Upper lobe of left lung (tissue), 4 donors: ENCODE measurements at regions not wholly inside any gene's neighbourhood (a gene's known extent, or its start where the extent isn't known, plus 50 kb on each side); places are given as distances from the start of the nearest gene placed in this dataset.

Experiments used
- POLR2A ChIP-seq, 4 donors: fragments of 450-650 bp; IDR thresholded peaks; one replicate each; pipeline ENCODE4 v1.5.1; 2016 to 2017; ENCODE audit warnings: antibody characterized with exemption in 4 of 4, mild to moderate bottlenecking in 2 of 4
- POLR2AphosphoS5 ChIP-seq, 2 donors: sonication (generic); formaldehyde crosslinking; IDR thresholded peaks; one replicate each; pipeline ENCODE4 v1.5.1; 2017; ENCODE audit warnings: antibody characterized with exemption in 2 of 2
- TF ChIP-seq, protein P1 (sequence below), 6 experiments: fragments of 450-650 bp in 4 of 6; fragments of 200-600 bp in 2 of 6; sonication (generic) in 2 of 6; IDR thresholded peaks; one replicate each; pipeline ENCODE4 v1.5.1; 2016 to 2019; ENCODE audit warnings: antibody characterized with exemption in 6 of 6

DNA sequence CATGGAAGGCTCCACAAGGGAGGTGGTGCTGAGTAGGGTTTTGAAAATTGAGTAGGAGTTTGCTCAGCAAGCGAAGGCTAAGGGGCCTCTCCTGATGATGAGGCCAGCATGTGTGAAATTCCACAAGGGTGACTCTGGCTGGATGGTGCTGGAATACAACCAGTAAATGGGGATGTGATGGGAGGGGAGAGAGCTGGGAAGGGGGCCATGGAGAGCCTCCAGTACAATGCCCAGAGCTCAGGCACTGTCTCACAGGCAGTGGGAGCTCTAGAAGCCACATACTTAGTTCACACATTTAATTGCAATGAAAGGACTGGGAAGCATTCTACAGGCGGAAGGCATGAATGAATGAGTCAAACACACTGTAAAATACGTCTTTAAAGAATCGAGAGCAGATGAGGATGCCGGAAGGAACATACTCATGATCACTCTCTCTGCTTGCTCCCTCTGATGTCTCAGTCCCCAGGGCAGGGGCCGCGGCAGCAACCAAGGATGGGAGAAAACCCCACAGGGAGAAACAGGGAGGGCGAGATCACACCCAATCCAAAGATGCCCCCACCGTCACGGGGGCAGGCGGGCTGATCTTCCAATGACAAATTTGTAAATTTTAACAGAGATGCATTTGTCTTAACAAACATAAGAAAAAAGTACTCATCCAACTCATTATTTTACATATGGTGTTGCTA is 261.0 kb downstream of the NSG2 start:
- TF ChIP-seq, protein P1, sequence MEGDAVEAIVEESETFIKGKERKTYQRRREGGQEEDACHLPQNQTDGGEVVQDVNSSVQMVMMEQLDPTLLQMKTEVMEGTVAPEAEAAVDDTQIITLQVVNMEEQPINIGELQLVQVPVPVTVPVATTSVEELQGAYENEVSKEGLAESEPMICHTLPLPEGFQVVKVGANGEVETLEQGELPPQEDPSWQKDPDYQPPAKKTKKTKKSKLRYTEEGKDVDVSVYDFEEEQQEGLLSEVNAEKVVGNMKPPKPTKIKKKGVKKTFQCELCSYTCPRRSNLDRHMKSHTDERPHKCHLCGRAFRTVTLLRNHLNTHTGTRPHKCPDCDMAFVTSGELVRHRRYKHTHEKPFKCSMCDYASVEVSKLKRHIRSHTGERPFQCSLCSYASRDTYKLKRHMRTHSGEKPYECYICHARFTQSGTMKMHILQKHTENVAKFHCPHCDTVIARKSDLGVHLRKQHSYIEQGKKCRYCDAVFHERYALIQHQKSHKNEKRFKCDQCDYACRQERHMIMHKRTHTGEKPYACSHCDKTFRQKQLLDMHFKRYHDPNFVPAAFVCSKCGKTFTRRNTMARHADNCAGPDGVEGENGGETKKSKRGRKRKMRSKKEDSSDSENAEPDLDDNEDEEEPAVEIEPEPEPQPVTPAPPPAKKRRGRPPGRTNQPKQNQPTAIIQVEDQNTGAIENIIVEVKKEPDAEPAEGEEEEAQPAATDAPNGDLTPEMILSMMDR (IDR thresholded peaks at IDR 0.05), result no peak
- TF ChIP-seq POLR2A (IDR thresholded peaks at IDR 0.05), result no peak
- no peak for TF ChIP-seq POLR2AphosphoS5 (IDR thresholded peaks at IDR 0.05)
